Liver (tissue), 8 donors: ENCODE measurements at regions not wholly inside any gene's neighbourhood (a gene's known extent, or its start where the extent isn't known, plus 50 kb on each side); places are given as distances from the start of the nearest gene placed in this dataset.

Source experiments
- DNase-seq: peaks from one replicate; pipeline ENCODE4 v3.0.0-alpha.2; 2017; ENCODE audit warnings: low spot score
- H3K27ac ChIP-seq, 2 donors: one replicate each; pipeline ENCODE4 v1.7.0; 2013; ENCODE audit warnings: inconsistent platforms in 2 of 2, low read length in 2 of 2, control low read depth in 1 of 2, low read depth in 1 of 2, mild to moderate bottlenecking in 1 of 2
- H3K27me3 ChIP-seq, 4 donors: one replicate each; pipeline versions ENCODE4 v1.6.1 to v1.7.0; 2013; ENCODE audit warnings: low read length in 3 of 4, inconsistent platforms in 1 of 4, mild to moderate bottlenecking in 1 of 4, moderate library complexity in 1 of 4; ENCODE audit not compliant: control insufficient read depth in 4 of 4, insufficient read depth in 4 of 4
- H3K36me3 ChIP-seq, 4 donors: one replicate each; pipeline versions ENCODE4 v1.6.1 to v1.7.0; 2013; ENCODE audit warnings: low read length in 3 of 4, mild to moderate bottlenecking in 3 of 4, low read depth in 1 of 4, moderate library complexity in 1 of 4; ENCODE audit not compliant: control insufficient read depth in 4 of 4, insufficient read depth in 3 of 4
- H3K4me1 ChIP-seq, 4 donors: one replicate each; pipeline versions ENCODE4 v1.6.1 to v1.7.0; 2013; ENCODE audit warnings: low read length in 3 of 4, mild to moderate bottlenecking in 3 of 4, moderate library complexity in 1 of 4; ENCODE audit not compliant: control insufficient read depth in 4 of 4, insufficient read depth in 4 of 4
- H3K4me3 ChIP-seq, 3 donors: one replicate each; pipeline versions ENCODE4 v1.6.1 to v1.7.0; 2013; ENCODE audit warnings: low read length in 3 of 3, control low read depth in 1 of 3, low read depth in 1 of 3, mild to moderate bottlenecking in 1 of 3
- H3K9ac ChIP-seq, 2 donors: one replicate each; pipeline ENCODE4 v1.7.0; 2013; ENCODE audit warnings: low read length in 2 of 2, mild to moderate bottlenecking in 2 of 2, moderate library complexity in 2 of 2, control low read depth in 1 of 2, low read depth in 1 of 2
- H3K9me3 ChIP-seq, 4 donors: one replicate each; pipeline versions ENCODE4 v1.6.1 to v1.7.0; 2013; ENCODE audit warnings: low read length in 3 of 4; ENCODE audit not compliant: control insufficient read depth in 4 of 4
- EGR1 ChIP-seq, 2 donors: IDR thresholded peaks; 2 replicates each; pipeline ENCODE4 v1.6.1; 2016 to 2018; ENCODE audit warnings: antibody characterized with exemption in 2 of 2, low read depth in 2 of 2
- FOXA1 ChIP-seq: IDR thresholded peaks from 2 replicates; pipeline ENCODE4 v1.6.1; 2016; ENCODE audit warnings: antibody characterized with exemption
- FOXA2 ChIP-seq: IDR thresholded peaks from 2 replicates; pipeline ENCODE4 v1.6.1; 2016; ENCODE audit warnings: antibody characterized with exemption
- GABPA ChIP-seq, 2 donors: IDR thresholded peaks in 1 of 2; conservative IDR thresholded peaks in 1 of 2; 2 replicates each; pipeline ENCODE4 v1.6.1; 2016; ENCODE audit warnings: antibody characterized with exemption in 2 of 2, mild to moderate bottlenecking in 1 of 2, moderate library complexity in 1 of 2
- HNF4A ChIP-seq, 2 donors: conservative IDR thresholded peaks; 2 replicates each; pipeline ENCODE4 v1.6.1; 2016; ENCODE audit warnings: antibody characterized with exemption in 2 of 2, mild to moderate bottlenecking in 2 of 2
- HNF4G ChIP-seq: IDR thresholded peaks from 2 replicates; pipeline ENCODE4 v1.6.1; 2016; ENCODE audit warnings: antibody characterized with exemption
- NR2F2 ChIP-seq: IDR thresholded peaks from 2 replicates; pipeline ENCODE4 v1.6.1; 2016; ENCODE audit warnings: antibody characterized with exemption
- RAD21 ChIP-seq, 2 donors: IDR thresholded peaks; 2 replicates each; pipeline ENCODE4 v1.6.1; 2016; ENCODE audit warnings: antibody characterized with exemption in 2 of 2, mild to moderate bottlenecking in 2 of 2
- RXRA ChIP-seq, 2 donors: IDR thresholded peaks; 2 replicates each; pipeline ENCODE4 v1.6.1; 2017 to 2018; ENCODE audit warnings: antibody characterized with exemption in 2 of 2, mild to moderate bottlenecking in 1 of 2
- SP1 ChIP-seq: IDR thresholded peaks from 2 replicates; pipeline ENCODE4 v1.6.1; 2018; ENCODE audit warnings: antibody characterized with exemption, mild to moderate bottlenecking
- TAF1 ChIP-seq: conservative IDR thresholded peaks from 2 replicates; pipeline ENCODE4 v1.6.1; 2016; ENCODE audit warnings: antibody characterized with exemption, mild to moderate bottlenecking
- YY1 ChIP-seq: IDR thresholded peaks from 2 replicates; pipeline ENCODE4 v1.6.1; 2016; ENCODE audit warnings: antibody characterized with exemption, mild to moderate bottlenecking
- WGBS: extraction: QIAGEN DNeasy Blood & Tissue Kit; methylation state at CpG from one replicate; pipeline ENCODE4 v1.1.7; 2013; 5-methylcytosine and 5-hydroxymethylcytosine counted together
- TF ChIP-seq, protein P1 (sequence below): IDR thresholded peaks from 2 replicates; pipeline ENCODE4 v1.6.1; 2016; ENCODE audit warnings: antibody characterized with exemption
- TF ChIP-seq, protein P2 (sequence below): IDR thresholded peaks from 2 replicates; pipeline ENCODE4 v1.6.1; 2016; ENCODE audit warnings: antibody characterized with exemption
- TF ChIP-seq, protein P3 (sequence below): IDR thresholded peaks from 2 replicates; pipeline ENCODE4 v1.6.1; 2016; ENCODE audit warnings: antibody characterized with exemption, mild to moderate bottlenecking
- TF ChIP-seq, protein P4 (sequence below): fragments of 150-350 bp; IDR thresholded peaks from 2 replicates; pipeline ENCODE4 v1.5.1; 2017; ENCODE audit warnings: improper control_type of control experiment, low read depth, low read length; ENCODE audit not compliant: missing input control
- TF ChIP-seq, protein P5 (sequence below): IDR thresholded peaks from 2 replicates; pipeline ENCODE4 v1.6.1; 2016; ENCODE audit warnings: antibody characterized with exemption
- donor health status: healthy.
- donor health status: healthy.
- donor health status: healthy.
- donor health status: healthy.
- donor health status: healthy.

DNA sequence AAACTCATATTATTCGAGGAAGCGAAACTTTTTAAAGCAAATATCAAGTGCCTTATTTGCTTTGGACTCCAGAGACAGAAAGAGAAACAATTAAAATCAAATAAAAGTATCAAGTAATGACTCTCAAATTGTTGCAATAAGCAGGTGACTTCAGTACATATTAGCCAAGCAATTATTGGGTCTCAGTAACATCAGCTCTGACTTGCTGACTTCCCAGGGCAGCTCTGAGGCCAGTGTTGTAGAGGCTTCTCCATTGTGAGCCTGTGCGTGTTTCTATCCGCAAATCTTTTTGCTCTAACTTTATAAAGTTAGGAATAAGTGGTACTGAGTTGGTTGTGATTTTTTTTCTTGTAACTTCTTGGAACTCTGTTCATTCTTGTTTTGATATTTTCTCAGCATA lies 186.8 kb upstream of the PRLR start:
- no peak overlapping the region for H3K4me3 ChIP-seq
- WGBS, result 44% methylated on average over 4 of the region's 4 CpGs
- TF ChIP-seq EGR1 (IDR thresholded peaks at IDR 0.05; ENCODE audit: low read depth in 2 of 2) (no peak), TAF1 (no peak), NR2F2 (no peak), RXRA (IDR thresholded peaks at IDR 0.05) (no peak), HNF4A (conservative IDR thresholded peaks at IDR 0.05) (no peak), GABPA (IDR thresholded peaks at IDR 0.05 in 1 of 2, conservative IDR thresholded peaks at IDR 0.05 in 1 of 2) (no peak), FOXA1 (no peak), HNF4G (no peak), SP1 (no peak), FOXA2 (no peak), RAD21 (IDR thresholded peaks at IDR 0.05) (no peak), YY1 (no peak)
- TF ChIP-seq, protein P1, sequence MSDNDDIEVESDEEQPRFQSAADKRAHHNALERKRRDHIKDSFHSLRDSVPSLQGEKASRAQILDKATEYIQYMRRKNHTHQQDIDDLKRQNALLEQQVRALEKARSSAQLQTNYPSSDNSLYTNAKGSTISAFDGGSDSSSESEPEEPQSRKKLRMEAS, result no peak
- TF ChIP-seq, protein P2, sequence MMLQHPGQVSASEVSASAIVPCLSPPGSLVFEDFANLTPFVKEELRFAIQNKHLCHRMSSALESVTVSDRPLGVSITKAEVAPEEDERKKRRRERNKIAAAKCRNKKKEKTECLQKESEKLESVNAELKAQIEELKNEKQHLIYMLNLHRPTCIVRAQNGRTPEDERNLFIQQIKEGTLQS, result no peak
- TF ChIP-seq, protein P3, sequence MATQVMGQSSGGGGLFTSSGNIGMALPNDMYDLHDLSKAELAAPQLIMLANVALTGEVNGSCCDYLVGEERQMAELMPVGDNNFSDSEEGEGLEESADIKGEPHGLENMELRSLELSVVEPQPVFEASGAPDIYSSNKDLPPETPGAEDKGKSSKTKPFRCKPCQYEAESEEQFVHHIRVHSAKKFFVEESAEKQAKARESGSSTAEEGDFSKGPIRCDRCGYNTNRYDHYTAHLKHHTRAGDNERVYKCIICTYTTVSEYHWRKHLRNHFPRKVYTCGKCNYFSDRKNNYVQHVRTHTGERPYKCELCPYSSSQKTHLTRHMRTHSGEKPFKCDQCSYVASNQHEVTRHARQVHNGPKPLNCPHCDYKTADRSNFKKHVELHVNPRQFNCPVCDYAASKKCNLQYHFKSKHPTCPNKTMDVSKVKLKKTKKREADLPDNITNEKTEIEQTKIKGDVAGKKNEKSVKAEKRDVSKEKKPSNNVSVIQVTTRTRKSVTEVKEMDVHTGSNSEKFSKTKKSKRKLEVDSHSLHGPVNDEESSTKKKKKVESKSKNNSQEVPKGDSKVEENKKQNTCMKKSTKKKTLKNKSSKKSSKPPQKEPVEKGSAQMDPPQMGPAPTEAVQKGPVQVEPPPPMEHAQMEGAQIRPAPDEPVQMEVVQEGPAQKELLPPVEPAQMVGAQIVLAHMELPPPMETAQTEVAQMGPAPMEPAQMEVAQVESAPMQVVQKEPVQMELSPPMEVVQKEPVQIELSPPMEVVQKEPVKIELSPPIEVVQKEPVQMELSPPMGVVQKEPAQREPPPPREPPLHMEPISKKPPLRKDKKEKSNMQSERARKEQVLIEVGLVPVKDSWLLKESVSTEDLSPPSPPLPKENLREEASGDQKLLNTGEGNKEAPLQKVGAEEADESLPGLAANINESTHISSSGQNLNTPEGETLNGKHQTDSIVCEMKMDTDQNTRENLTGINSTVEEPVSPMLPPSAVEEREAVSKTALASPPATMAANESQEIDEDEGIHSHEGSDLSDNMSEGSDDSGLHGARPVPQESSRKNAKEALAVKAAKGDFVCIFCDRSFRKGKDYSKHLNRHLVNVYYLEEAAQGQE, result no peak
- TF ChIP-seq, protein P4, sequence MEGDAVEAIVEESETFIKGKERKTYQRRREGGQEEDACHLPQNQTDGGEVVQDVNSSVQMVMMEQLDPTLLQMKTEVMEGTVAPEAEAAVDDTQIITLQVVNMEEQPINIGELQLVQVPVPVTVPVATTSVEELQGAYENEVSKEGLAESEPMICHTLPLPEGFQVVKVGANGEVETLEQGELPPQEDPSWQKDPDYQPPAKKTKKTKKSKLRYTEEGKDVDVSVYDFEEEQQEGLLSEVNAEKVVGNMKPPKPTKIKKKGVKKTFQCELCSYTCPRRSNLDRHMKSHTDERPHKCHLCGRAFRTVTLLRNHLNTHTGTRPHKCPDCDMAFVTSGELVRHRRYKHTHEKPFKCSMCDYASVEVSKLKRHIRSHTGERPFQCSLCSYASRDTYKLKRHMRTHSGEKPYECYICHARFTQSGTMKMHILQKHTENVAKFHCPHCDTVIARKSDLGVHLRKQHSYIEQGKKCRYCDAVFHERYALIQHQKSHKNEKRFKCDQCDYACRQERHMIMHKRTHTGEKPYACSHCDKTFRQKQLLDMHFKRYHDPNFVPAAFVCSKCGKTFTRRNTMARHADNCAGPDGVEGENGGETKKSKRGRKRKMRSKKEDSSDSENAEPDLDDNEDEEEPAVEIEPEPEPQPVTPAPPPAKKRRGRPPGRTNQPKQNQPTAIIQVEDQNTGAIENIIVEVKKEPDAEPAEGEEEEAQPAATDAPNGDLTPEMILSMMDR, result no peak
- TF ChIP-seq, protein P5, sequence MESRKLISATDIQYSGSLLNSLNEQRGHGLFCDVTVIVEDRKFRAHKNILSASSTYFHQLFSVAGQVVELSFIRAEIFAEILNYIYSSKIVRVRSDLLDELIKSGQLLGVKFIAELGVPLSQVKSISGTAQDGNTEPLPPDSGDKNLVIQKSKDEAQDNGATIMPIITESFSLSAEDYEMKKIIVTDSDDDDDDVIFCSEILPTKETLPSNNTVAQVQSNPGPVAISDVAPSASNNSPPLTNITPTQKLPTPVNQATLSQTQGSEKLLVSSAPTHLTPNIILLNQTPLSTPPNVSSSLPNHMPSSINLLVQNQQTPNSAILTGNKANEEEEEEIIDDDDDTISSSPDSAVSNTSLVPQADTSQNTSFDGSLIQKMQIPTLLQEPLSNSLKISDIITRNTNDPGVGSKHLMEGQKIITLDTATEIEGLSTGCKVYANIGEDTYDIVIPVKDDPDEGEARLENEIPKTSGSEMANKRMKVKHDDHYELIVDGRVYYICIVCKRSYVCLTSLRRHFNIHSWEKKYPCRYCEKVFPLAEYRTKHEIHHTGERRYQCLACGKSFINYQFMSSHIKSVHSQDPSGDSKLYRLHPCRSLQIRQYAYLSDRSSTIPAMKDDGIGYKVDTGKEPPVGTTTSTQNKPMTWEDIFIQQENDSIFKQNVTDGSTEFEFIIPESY, result no peak
- no peak for DNase-seq
- H3K9me3 ChIP-seq, result no peaks in the 10 kb centered on the region
- H3K4me1 ChIP-seq, result peaks cover 6 to 33% (median 26%) of the 10 kb centered on the region in 4 donors
- no peak overlapping the region for H3K9ac ChIP-seq
- no peaks in the 10 kb centered on the region for H3K36me3 ChIP-seq
- peak overlapping the region; percentile 62 to 72 for H3K27ac ChIP-seq
- no peaks in the 10 kb centered on the region for H3K27me3 ChIP-seq
